22Rv1 (cell line): ENCODE measurements at regions not wholly inside any gene's neighbourhood (a gene's known extent, or its start where the extent isn't known, plus 50 kb on each side); places are given as distances from the start of the nearest gene placed in this dataset.

Experiments used
- CTCF ChIP-seq: fragments of 450-650 bp; IDR thresholded peaks from 2 replicates; pipeline ENCODE4 v1.5.1; 2017; ENCODE audit warnings: mild to moderate bottlenecking
- ZFX ChIP-seq: fragments of 450-650 bp; IDR thresholded peaks from 2 replicates; pipeline ENCODE4 v1.6.1; 2017; ENCODE audit warnings: antibody characterized with exemption, borderline replicate concordance

DNA sequence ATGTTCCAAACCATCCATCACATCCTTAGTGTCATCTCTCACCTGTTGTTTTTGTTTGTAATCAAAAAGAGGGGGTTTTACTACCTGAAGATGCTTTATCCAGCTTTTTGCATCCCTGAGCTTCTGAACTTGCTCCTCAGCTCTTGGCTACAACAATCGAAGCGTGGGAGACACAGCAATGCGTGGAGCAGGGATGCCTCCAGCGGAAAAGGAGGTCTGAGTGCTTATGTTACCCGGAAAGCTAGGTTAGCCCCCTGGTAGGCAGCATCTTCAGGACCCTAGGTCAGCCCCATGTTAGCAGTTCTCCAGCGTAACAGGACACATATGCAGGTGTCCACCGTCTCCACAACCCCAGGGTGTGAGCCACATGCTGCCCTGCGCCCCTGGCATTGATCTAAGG is 141.5 kb downstream of the RRAGC start:
- no peak for TF ChIP-seq CTCF
- no peak for TF ChIP-seq ZFX
